ENCODE measurements at regions not wholly inside any gene's neighbourhood (a gene's known extent, or its start where the extent isn't known, plus 50 kb on each side); places are given as distances from the start of the nearest gene placed in this dataset.

- TF ChIP-seq CTCF (IDR thresholded peaks at IDR 0.05; ENCODE audit: extremely low read depth in 1 of 2, insufficient read depth in 1 of 2, low read depth in 1 of 2, low read length in 2 of 2) (no peak), POLR2A (IDR thresholded peaks at IDR 0.05; ENCODE audit: low read depth, low read length) (no peak), POLR2AphosphoS5 (IDR thresholded peaks at IDR 0.05; ENCODE audit: insufficient read depth, low read depth, low read length) (no peak), MYC (IDR thresholded peaks at IDR 0.05; ENCODE audit: low read depth, low read length) (no peak), EZH2 (IDR thresholded peaks at IDR 0.05; ENCODE audit: borderline replicate concordance, low read depth, low read length, severe bottlenecking) (no peak), GATA2 (IDR thresholded peaks at IDR 0.05; ENCODE audit: insufficient read depth, insufficient read length, low read depth, low read length) (no peak), MAX (IDR thresholded peaks at IDR 0.05; ENCODE audit: insufficient read depth, insufficient read length) (no peak)
These were observed 311.0 kb downstream of the CENPC start for GRCh38 chr4:67234296-67234695.

Data from endothelial cell of umbilical vein (primary cell).